MCF 10A (cell line): ENCODE measurements at regions not wholly inside any gene's neighbourhood (a gene's known extent, or its start where the extent isn't known, plus 50 kb on each side); places are given as distances from the start of the nearest gene placed in this dataset.

ENCODE experiments used
- BruUV-seq: library from RNA; stranded (reverse); fragments of 400-500 nt; replicated peaks from 2 replicates; lab custom pipeline; 2021; lab: Mats Ljungman, UMichigan
- CTCF ChIA-PET: fragments of 300-600 bp; sonication (Branson Sonifier 250); formaldehyde crosslinking; extraction: SDS; loops from one replicate; lab custom pipeline; 2021; ENCODE audit warnings: antibody characterized with exemption, inconsistent platforms; lab: Yijun Ruan, JAX
- POLR2A ChIA-PET: fragments of 300-600, 350-650 bp; sonication (Branson Sonifier 250); formaldehyde crosslinking; extraction: SDS; loops from one replicate; lab custom pipeline; 2020; ENCODE audit warnings: antibody characterized with exemption, inconsistent platforms; lab: Yijun Ruan, JAX
- DNase-seq: peaks from one replicate; pipeline ENCODE4 v3.0.0-alpha.2; 2018; ENCODE audit not compliant: unreplicated experiment
- H3K27ac Mint-ChIP-seq: one replicate; pipeline ENCODE4 v1.8.0; 2022; ENCODE audit warnings: mild to moderate bottlenecking, low read depth, mixed read lengths; ENCODE audit not compliant: unreplicated experiment
- H3K27me3 Mint-ChIP-seq: one replicate; pipeline ENCODE4 v1.8.0; 2022; ENCODE audit warnings: mixed read lengths; ENCODE audit not compliant: insufficient read depth, unreplicated experiment
- H3K36me3 Mint-ChIP-seq: one replicate; pipeline ENCODE4 v1.8.0; 2022; ENCODE audit warnings: mild to moderate bottlenecking, moderate library complexity, mixed read lengths; ENCODE audit not compliant: insufficient read depth, unreplicated experiment
- H3K4me1 Mint-ChIP-seq: one replicate; pipeline ENCODE4 v1.8.0; 2022; ENCODE audit warnings: mixed read lengths; ENCODE audit not compliant: insufficient read depth, unreplicated experiment
- H3K4me3 Mint-ChIP-seq: one replicate; pipeline ENCODE4 v1.8.0; 2022; ENCODE audit warnings: mild to moderate bottlenecking, moderate library complexity, mixed read lengths; ENCODE audit not compliant: unreplicated experiment
- H3K9me3 Mint-ChIP-seq: one replicate; pipeline ENCODE4 v1.8.0; 2022; ENCODE audit warnings: mixed read lengths; ENCODE audit not compliant: unreplicated experiment
- intact Hi-C: fragments of 100-400 bp; cut with micrococcal nuclease; formaldehyde crosslinking; loops from 2 replicates; pipeline ENCODE4 v1.14.1; 2022
- TF ChIP-seq, protein P1 (sequence below): fragments of 200-600 bp; IDR thresholded peaks from one replicate; pipeline ENCODE4 v1.8.0; 2022; ENCODE audit warnings: antibody characterized with exemption, mild to moderate bottlenecking; ENCODE audit not compliant: unreplicated experiment

DNA sequence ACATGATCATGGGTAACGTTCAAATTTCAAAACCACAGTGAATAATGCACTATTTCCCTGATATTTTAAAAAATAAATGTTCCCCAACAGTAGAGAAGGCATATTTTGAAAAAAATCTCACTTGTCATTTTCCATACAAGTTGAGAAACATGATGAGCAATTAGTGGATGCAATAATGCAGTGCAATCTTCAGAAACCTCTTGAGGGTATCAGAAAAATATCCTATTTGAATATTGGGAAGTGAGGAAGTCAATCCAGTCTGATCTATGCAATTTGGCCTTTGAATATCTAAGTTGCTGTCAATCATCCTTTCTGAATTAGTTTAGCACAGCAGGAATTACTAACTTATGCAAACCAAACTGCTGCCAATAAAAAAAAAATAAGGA is 776.8 kb downstream of the PCDH18 start:
- TF ChIP-seq, protein P1, sequence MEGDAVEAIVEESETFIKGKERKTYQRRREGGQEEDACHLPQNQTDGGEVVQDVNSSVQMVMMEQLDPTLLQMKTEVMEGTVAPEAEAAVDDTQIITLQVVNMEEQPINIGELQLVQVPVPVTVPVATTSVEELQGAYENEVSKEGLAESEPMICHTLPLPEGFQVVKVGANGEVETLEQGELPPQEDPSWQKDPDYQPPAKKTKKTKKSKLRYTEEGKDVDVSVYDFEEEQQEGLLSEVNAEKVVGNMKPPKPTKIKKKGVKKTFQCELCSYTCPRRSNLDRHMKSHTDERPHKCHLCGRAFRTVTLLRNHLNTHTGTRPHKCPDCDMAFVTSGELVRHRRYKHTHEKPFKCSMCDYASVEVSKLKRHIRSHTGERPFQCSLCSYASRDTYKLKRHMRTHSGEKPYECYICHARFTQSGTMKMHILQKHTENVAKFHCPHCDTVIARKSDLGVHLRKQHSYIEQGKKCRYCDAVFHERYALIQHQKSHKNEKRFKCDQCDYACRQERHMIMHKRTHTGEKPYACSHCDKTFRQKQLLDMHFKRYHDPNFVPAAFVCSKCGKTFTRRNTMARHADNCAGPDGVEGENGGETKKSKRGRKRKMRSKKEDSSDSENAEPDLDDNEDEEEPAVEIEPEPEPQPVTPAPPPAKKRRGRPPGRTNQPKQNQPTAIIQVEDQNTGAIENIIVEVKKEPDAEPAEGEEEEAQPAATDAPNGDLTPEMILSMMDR: no peak
- DNase-seq: no peak
- Mint-ChIP-seq H3K36me3 (no peaks in the 10 kb centered on the region), H3K4me1 (no peaks in the 10 kb centered on the region), H3K4me3 (no peak overlapping the region), H3K27ac (no peak overlapping the region), H3K9me3 (no peaks in the 10 kb centered on the region), H3K27me3 (no peaks in the 10 kb centered on the region)
- no TSS peak for BruUV-seq
- intact Hi-C loops: no loop called here
- CTCF ChIA-PET: no interaction called here
- POLR2A ChIA-PET: interaction anchor here (0.6 kb wide), 1 partner anchor 42 kb away, joined by 3 read pairs; no protein-coding TSS in a partner anchor

DNA sequence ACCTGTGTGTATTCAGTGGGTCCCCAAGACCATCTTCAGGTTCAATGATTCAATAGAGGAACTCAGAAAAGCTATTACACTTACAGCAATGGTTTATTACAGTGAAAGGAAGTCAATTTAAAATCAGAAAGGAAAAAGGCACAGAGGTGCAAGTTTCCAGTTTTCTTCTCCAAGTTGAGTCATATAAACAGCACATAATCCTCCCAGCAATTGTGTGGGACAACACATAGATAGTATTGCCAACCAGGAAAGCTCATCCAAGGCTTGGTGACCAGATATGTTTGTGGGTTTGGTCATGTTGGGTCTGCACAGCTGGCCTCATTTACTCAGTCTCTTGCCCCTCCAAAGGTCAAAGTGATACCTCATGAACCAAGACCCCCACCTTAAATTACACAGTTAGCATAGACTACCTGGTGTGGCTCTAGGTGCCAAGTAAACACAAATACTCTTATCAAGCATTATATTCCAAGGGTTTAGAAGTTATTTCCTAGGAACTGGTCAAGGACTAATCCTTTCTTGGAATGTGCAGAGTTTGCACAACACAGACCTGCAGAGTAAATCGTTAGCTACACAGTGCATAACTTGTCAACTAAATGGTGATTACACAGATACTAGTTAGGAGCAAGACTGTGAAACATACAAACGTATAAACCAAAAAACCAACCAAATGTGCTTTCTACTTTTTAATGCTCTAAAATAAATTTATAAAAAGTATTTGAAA is 777.3 kb downstream of the PCDH18 start:
- ChIA-PET CTCF (interaction anchor here (0.7 kb wide), 1 partner anchor 169 kb away, joined by 4 read pairs; no protein-coding TSS in a partner anchor), POLR2A (interaction anchor here (0.6 kb wide), 1 partner anchor 41 kb away, joined by 3 read pairs; no protein-coding TSS in a partner anchor)
- TF ChIP-seq, protein P1: no peak
- no peaks in the 10 kb centered on the region for H3K36me3 Mint-ChIP-seq
- no peak overlapping the region for H3K27ac Mint-ChIP-seq
- no TSS peak for BruUV-seq
- intact Hi-C loops: no loop called here
- no peaks in the 10 kb centered on the region for H3K27me3 Mint-ChIP-seq
- H3K4me3 Mint-ChIP-seq: no peak overlapping the region
- DNase-seq: no peak
- H3K4me1 Mint-ChIP-seq: no peaks in the 10 kb centered on the region
- H3K9me3 Mint-ChIP-seq: no peaks in the 10 kb centered on the region

DNA sequence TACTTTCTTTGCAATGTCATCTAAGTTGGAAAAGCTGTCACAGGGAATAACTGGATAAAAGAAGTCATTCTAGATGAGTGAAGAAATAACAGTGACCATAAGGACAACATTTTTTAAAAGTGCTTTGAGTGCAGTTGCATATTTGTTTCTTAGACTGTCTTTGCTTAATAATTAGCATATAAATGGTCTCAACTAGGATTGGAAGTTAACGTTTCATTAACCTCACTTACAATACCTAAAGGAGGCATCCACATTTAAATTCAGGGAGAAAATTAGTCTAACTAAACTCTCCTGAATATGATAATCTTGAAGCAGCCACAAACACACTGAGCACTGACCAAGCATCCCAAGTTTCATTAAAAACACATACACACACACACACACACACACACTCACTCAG is 780.7 kb downstream of the PCDH18 start:
- DNase-seq: no peak
- Mint-ChIP-seq H3K36me3 (no peaks in the 10 kb centered on the region), H3K27me3 (no peaks in the 10 kb centered on the region), H3K4me3 (no peak overlapping the region), H3K4me1 (no peaks in the 10 kb centered on the region), H3K9me3 (no peaks in the 10 kb centered on the region), H3K27ac (no peak overlapping the region)
- ChIA-PET CTCF (no interaction called here), POLR2A (no interaction called here)
- TF ChIP-seq, protein P1: no peak
- intact Hi-C loops: no loop called here
- BruUV-seq: no TSS peak

DNA sequence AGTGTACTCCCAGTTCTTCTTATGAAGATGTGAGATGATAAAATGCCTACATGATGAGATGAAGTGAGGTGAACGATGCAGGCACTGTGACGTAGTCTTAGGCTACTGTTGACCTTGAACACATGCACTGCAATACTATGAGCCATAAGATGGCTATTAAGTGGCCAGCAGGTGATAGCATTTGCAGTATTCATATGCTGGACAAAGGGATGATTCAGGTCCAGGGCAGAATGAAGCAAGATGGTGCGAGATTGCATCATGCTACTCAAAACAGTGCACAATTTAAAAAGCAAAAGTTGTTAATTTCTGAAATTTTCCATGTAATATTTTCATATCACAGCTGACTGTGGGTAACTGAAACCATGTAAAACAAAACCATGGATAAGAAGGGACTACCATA is 781.4 kb downstream of the PCDH18 start:
- DNase-seq: peak; percentile 41
- intact Hi-C loops: no loop called here
- H3K36me3 Mint-ChIP-seq: no peaks in the 10 kb centered on the region
- CTCF ChIA-PET: no interaction called here
- TF ChIP-seq, protein P1: no peak
- POLR2A ChIA-PET: no interaction called here
- H3K27ac Mint-ChIP-seq: peak overlapping the region; percentile 7
- H3K4me3 Mint-ChIP-seq: no peak overlapping the region
- BruUV-seq: no TSS peak
- H3K4me1 Mint-ChIP-seq: no peaks in the 10 kb centered on the region
- no peaks in the 10 kb centered on the region for H3K9me3 Mint-ChIP-seq
- H3K27me3 Mint-ChIP-seq: no peaks in the 10 kb centered on the region
